ENCODE measurements at regions not wholly inside any gene's neighbourhood (a gene's known extent, or its start where the extent isn't known, plus 50 kb on each side); places are given as distances from the start of the nearest gene placed in this dataset.

DNA sequence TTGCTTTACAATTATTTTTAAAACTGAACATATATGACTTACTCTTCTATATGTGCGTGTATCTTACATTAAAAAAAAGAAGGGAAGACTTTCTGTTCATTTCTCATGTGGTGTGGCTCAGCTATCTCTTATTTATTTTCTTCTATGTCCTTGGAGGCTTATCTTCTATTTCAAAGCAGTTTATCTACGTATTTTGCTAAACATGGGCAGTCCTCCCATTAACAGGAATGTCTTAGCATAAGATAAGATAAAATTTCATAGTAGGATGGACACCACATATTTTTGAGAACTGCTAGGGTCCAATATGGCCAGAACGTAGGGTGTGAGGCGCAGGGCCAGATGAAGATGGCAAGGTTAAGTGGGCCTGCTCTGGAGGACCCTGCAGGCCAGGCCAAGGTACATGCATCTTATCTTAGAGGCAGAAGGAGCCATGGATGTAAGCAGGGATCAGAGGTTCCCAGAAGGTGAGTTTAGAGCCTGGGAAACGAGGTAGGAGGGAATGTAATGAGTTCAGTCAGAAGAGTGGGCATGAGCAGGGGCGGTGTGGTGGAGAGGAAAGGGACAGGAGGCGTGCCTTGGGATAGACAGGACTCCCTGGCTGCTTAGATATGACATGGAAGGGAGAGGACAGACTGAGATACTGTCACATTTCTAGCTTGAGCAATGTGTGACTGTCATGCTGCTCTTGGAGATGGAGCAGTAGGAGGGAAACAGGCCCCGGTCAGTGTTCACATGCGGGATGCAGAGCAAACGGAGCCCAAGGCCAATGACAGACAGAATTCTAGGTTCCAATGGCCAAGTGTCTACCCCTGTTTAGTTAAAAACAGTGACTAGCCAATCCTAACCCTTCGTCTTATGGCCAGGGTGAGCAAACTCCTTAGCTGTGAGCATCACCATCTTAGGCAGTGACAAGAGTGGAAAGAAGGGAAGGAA, 68.6 kb upstream of the MEDAG start:
- TF ChIP-seq, protein P1, sequence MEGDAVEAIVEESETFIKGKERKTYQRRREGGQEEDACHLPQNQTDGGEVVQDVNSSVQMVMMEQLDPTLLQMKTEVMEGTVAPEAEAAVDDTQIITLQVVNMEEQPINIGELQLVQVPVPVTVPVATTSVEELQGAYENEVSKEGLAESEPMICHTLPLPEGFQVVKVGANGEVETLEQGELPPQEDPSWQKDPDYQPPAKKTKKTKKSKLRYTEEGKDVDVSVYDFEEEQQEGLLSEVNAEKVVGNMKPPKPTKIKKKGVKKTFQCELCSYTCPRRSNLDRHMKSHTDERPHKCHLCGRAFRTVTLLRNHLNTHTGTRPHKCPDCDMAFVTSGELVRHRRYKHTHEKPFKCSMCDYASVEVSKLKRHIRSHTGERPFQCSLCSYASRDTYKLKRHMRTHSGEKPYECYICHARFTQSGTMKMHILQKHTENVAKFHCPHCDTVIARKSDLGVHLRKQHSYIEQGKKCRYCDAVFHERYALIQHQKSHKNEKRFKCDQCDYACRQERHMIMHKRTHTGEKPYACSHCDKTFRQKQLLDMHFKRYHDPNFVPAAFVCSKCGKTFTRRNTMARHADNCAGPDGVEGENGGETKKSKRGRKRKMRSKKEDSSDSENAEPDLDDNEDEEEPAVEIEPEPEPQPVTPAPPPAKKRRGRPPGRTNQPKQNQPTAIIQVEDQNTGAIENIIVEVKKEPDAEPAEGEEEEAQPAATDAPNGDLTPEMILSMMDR (IDR thresholded peaks at IDR 0.05; ENCODE audit: borderline replicate concordance, extremely low read depth, low read length, poor library complexity, severe bottlenecking): no peak
- TF ChIP-seq EZH2 (IDR thresholded peaks at IDR 0.05; ENCODE audit: borderline replicate concordance, low read depth, low read length, severe bottlenecking): no peak
